SW 1271 (cell line): ENCODE measurements at regions not wholly inside any gene's neighbourhood (a gene's known extent, or its start where the extent isn't known, plus 50 kb on each side); places are given as distances from the start of the nearest gene placed in this dataset.
"Not testable (repeated sequence)": the region's sequence is repeated elsewhere in the genome, so short reads cannot be mapped to it uniquely, and the experiment has no call there.

ENCODE experiments used
- DNase-seq, 2 experiments: peaks; one replicate each; lab custom pipeline; 2025; lab: John Stamatoyannopoulos, UW

- DNase-seq = peak; percentile 69 to 90
Observed at GRCh38 chr12:58310809-58311622, 369.6 kb downstream of the ATP23 start.

- DNase-seq = no peak
Observed at GRCh38 chr12:58313091-58313855, 371.9 kb downstream of the ATP23 start.

- no peak for DNase-seq
Observed at GRCh38 chr12:58314610-58315009, 373.2 kb downstream of the ATP23 start.

- DNase-seq = no peak
Observed at GRCh38 chr12:58316926-58317325, 375.6 kb downstream of the ATP23 start.

GRCh38 chr12:58321414-58321813, 380.0 kb downstream of the ATP23 start:
- DNase-seq = no peak

GRCh38 chr12:58323676-58324075, 382.3 kb downstream of the ATP23 start:
- no peak for DNase-seq

GRCh38 chr12:58325561-58325960, 384.2 kb downstream of the ATP23 start:
- no peak for DNase-seq

- no peak for DNase-seq
Observed at GRCh38 chr12:58326534-58326933, 385.2 kb downstream of the ATP23 start.

- not testable (repeated sequence) for DNase-seq
Observed at GRCh38 chr12:58336581-58337242, 395.3 kb downstream of the ATP23 start.

- DNase-seq = not testable (repeated sequence)
Observed at GRCh38 chr12:58337539-58337938, 396.2 kb downstream of the ATP23 start.

GRCh38 chr12:58341791-58342190, 400.4 kb downstream of the ATP23 start:
- no peak for DNase-seq

- no peak for DNase-seq
Observed at GRCh38 chr12:58342736-58343135, 401.4 kb downstream of the ATP23 start.

GRCh38 chr12:58346032-58346632, 404.8 kb downstream of the ATP23 start:
- DNase-seq = peak in 1 of 2 experiments; percentile 67

GRCh38 chr12:58347188-58347587, 405.8 kb downstream of the ATP23 start:
- no peak for DNase-seq

GRCh38 chr12:58347691-58348090, 406.3 kb downstream of the ATP23 start:
- no peak for DNase-seq

GRCh38 chr12:58349161-58349560, 407.8 kb downstream of the ATP23 start:
- DNase-seq = no peak

- DNase-seq = no peak
Observed at GRCh38 chr12:58356794-58357193, 415.4 kb downstream of the ATP23 start.

GRCh38 chr12:58357511-58357910, 416.1 kb downstream of the ATP23 start:
- no peak for DNase-seq

GRCh38 chr12:58358369-58358768, 417.0 kb downstream of the ATP23 start:
- no peak for DNase-seq

- no peak for DNase-seq
Observed at GRCh38 chr12:58359084-58359483, 417.7 kb downstream of the ATP23 start.

GRCh38 chr12:58361056-58361455, 419.7 kb downstream of the ATP23 start:
- no peak for DNase-seq

- no peak for DNase-seq
Observed at GRCh38 chr12:58363971-58364370, 422.6 kb downstream of the ATP23 start.
